Pulmonary artery endothelial cell (primary cell): ENCODE measurements at regions not wholly inside any gene's neighbourhood (a gene's known extent, or its start where the extent isn't known, plus 50 kb on each side); places are given as distances from the start of the nearest gene placed in this dataset.

ENCODE experiments used
- DNase-seq: peaks from one replicate; pipeline ENCODE4 v3.0.0-alpha.2; 2011; ENCODE audit warnings: low read depth, low spot score

DNA sequence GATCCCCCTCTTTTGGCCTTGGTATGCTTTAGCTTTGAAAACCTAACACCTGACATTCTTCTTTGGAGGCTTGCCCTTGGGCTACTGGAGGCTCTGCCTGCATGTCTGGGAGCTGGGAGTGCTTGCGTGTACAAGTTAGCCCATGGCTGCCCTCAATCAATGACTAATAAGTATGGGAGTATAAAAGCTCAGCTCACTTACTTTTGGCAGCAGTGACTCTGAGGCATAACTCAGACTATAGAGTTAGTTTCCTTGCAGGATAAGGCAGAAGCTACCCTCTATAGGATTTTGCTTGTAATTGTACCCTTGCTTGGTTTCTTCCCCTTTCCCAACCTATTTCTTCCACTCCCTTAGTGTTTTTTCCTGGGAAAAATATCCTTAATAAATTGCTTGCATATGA, 247.9 kb downstream of the PPP1R2C start:
- DNase-seq, result no peak

- DNase-seq, result no peak
Measured at GRCh38 chrX:42524379-42524778, 253.6 kb downstream of the PPP1R2C start.

DNA sequence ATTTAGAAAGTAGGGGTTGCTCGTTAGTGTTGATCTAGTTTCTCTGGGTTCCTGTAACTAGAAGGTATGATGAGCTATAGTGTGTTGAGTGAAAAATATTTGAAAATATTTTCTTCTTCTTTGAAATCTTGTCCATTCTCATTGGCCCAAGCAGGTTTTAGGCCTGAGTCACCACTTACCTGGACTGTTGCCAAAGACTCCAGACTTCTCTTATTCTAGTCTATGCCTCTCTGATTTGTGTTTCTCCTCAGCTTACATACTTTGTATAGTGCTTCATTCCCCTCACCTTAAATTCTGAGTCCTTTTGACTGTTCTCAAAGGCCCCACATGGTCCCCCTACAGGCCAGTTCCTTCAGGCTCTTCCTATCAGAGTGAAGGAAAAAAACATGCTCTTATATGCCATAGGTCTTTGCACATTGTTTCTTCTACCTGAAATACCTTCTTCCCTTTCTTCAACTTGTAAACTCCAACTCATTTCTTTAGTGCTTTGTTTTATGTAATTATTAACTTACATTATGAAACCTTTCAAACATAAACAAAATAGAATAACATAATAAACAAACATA, 258.2 kb downstream of the PPP1R2C start:
- no peak for DNase-seq

DNA sequence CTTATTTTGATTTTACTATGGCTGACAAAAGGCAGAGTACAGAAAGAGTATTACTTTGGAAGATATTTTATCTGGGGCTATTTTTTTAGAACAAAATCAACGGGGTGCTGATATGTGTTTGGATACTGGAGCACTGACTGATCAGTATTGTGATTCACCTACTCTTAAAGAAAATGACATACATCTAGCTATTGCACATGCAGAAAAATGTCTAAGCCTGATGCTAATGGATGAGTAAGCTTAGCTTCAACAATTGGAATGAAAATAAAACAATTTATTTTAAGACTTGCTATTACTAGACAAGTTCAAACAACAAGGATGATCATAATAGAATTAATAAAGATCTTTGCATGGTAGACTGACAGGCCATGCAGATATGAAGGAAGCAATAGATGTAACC, 262.0 kb downstream of the PPP1R2C start:
- DNase-seq, result no peak

DNA sequence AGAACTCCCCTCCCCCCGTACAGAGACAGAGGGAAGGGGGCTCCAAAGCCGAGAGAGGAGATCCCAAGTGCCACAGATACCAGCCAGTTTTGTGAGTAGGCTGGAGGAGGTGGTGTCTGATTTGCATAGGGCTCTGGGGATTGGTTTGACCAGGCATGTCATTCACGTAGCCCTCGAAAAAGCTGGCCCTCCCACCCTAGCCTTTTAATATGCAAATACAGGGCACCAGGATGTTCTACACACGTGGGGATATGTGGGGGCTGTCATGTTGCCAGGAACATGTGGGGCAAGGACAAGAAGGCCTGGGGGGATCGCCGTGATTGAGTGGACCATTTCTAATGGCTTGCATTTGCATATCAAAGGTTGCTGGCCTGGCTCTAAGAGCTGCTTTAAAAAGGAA, 272.9 kb downstream of the PPP1R2C start:
- no peak for DNase-seq

DNA sequence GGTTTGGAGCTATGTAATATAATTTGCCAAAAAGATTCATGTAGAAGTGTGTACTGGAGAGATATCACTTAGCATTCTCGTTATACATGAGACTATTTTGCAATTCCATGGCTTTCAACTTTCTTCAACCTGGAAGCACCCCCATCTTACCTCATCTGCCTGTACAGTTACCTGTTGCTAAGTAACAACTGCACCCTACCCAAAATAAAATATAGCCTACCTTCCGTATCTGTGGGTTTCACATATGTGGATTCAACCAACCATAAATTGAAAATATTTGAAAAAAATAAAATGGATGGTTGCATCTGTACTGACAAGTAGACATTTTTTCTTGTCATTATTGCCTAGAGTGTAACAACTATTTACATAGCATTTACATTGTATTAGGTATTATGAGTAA, 278.3 kb downstream of the PPP1R2C start:
- DNase-seq, result no peak

DNA sequence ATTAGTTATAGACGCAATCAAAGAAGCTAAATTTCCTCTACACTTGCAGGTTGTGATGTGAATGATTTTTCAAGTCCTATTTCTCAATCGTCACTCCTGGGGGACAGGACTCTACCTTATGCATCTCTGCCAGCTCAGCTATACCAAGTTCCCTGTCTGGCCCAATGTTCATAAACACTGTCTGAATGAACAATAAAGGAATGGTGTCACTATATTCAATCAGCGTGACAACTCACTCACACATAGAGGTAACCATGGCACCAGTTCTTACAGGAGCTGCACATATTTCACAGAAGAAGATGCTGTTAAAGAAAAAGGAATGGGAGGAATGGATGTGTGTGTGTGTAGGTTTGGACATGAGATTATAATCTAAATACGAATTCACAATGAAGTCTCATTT, 280.6 kb downstream of the PPP1R2C start:
- DNase-seq, result no peak

- DNase-seq, result no peak
Measured at GRCh38 chrX:42496239-42496638, 281.7 kb downstream of the PPP1R2C start.

- DNase-seq, result no peak
Measured at GRCh38 chrX:42495139-42495538, 282.8 kb downstream of the PPP1R2C start.

GRCh38 chrX:42491137-42491907, 286.6 kb downstream of the PPP1R2C start:
- no peak for DNase-seq

- DNase-seq, result no peak
Measured at GRCh38 chrX:42490111-42490510, 287.9 kb downstream of the PPP1R2C start.

DNA sequence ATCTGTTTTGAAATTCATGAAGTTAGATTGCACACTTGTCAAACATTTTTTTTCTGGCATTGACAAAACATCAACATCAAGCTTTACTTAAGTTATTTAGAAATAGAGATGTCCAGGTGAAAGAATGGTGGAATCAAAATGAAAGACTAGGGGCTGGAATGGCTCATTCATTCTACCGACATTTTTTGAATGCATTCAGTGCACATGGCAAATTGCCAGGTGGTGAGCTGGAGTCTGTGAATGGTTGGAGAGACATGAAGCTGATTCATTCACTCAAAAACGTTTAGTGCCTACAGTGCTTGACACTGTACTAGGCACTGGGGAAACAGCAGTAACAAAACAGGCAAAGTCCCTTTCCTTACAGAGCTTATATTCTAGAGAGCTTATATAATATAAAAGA, 292.4 kb downstream of the PPP1R2C start:
- no peak for DNase-seq

DNA sequence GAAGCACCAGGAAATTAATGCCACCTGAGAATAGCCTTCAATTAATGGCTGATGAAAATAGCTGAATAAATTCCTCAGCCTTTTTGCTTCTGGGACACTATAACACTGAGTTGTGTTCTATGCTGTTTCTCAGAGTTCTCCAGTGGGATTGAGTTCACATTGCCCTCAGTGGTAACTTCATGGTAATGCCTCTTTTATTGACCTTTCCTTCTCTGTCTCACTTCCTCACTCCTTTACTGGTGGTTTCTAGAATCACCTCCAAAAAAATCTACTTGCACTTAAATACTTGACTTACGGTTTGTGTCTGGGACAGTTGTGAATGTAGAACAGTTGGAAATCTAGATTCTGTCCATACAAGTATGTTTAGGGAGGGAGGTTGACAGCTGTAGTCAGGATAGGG, 293.7 kb downstream of the PPP1R2C start:
- DNase-seq, result no peak

GRCh38 chrX:42477396-42477795, 300.6 kb downstream of the PPP1R2C start:
- no peak for DNase-seq

- no peak for DNase-seq
Measured at GRCh38 chrX:42472727-42473126, 305.2 kb downstream of the PPP1R2C start.

DNA sequence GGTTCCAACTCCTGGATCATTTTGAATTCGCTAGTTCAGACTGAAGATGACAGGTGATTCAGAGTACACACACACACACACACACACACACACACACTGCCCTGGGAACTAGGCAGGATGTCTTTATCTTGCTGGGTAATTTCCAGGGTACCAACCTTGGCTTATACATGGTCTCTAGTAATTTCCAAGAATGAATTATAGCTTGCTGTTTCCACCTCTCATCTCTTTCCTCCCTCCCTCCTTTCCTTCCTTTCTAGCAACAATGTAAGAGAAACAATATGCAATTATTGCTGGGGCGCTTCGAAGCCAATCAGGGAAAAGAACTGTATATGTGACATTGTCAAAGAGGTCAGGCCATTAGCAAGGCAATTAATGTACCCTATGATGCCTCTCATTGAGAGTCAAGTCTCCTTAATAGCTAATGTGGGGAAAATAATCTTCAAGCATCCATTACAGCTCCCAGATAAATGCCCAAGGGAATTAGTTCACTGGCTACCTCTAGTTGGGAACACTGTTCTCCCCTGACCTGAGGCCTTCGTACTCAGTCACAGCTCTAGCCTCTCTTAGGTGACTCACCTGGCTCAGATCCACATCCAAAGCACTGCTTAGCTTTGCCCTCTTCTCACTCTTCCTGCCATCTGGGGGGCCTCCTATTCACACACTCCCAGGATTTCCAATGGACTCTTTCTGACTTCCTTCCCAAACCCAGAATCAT, 311.5 kb downstream of the PPP1R2C start:
- DNase-seq, result no peak

- no peak for DNase-seq
Measured at GRCh38 chrX:42465821-42466220, 312.1 kb downstream of the PPP1R2C start.

GRCh38 chrX:42463706-42464490, 314.1 kb downstream of the PPP1R2C start:
- no peak for DNase-seq

- DNase-seq, result no peak
Measured at GRCh38 chrX:42462917-42463316, 315.0 kb downstream of the PPP1R2C start.

- DNase-seq, result no peak
Measured at GRCh38 chrX:42460706-42461105, 317.3 kb downstream of the PPP1R2C start.

GRCh38 chrX:42459735-42460134, 318.2 kb downstream of the PPP1R2C start:
- DNase-seq, result no peak

- no peak for DNase-seq
Measured at GRCh38 chrX:42456176-42456700, 321.7 kb downstream of the PPP1R2C start.
